Hippocampal formation (tissue), 2 donors: ENCODE measurements at regions not wholly inside any gene's neighbourhood (a gene's known extent, or its start where the extent isn't known, plus 50 kb on each side); places are given as distances from the start of the nearest gene placed in this dataset.
A peak's percentile ranks its signal among the peaks of the same experiment; 100 is the strongest.

Source experiments
- DNase-seq, 2 donors: peaks; one replicate each; lab custom pipeline; 2025; lab: John Stamatoyannopoulos, UW

DNA sequence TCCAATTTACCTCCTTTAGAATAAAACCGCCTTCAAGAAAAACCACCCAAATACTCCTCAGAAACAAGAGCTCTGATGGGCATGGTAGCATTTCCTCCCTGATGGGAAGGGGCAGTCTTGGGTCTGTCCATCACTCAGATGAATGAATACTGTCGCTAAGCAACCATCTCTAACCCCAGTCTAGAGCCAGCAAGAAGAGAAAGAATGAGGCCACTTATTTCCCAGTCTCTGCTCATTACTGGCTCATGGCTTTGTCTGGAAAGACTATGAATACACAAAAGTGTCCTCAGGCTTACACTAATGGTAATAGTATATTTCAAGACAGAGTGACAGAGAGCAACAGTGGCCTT, 51.0 kb upstream of the F3 start:
- peak in 1 of 2 donors; percentile 42 for DNase-seq

GRCh38 chr1:94591823-94592570, 50.4 kb upstream of the F3 start:
- DNase-seq: peak; percentile 35 to 77
